IPS DF 19.7 (cell line): ENCODE measurements at regions not wholly inside any gene's neighbourhood (a gene's known extent, or its start where the extent isn't known, plus 50 kb on each side); places are given as distances from the start of the nearest gene placed in this dataset.
"Not testable (repeated sequence)": the region's sequence is repeated elsewhere in the genome, so short reads cannot be mapped to it uniquely, and the experiment has no call there.

Experiments used
- DNase-seq: peaks from one replicate; pipeline ENCODE4 v3.0.0-alpha.2; 2013; ENCODE audit warnings: low read depth, low spot score

DNA sequence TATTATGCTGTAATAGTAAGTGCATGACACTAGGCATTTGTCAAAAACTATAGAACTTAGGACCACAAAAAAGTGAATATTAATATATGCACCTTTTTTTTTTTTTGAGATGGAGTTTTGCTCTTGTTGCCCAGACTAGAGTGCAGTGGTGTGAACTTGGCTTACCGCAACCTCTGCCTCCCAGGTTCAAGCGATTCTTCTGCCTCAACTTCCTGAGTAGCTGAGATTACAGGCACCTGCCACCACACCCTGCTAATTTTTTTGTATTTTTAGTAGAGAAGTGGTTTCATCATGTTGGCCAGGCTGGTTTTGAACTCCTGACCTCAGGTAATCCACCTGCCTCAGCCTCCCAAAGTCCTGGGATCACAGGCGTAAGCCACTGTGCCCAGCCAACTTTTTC is 2315.2 kb upstream of the ACO1 start:
- DNase-seq = not testable (repeated sequence)

DNA sequence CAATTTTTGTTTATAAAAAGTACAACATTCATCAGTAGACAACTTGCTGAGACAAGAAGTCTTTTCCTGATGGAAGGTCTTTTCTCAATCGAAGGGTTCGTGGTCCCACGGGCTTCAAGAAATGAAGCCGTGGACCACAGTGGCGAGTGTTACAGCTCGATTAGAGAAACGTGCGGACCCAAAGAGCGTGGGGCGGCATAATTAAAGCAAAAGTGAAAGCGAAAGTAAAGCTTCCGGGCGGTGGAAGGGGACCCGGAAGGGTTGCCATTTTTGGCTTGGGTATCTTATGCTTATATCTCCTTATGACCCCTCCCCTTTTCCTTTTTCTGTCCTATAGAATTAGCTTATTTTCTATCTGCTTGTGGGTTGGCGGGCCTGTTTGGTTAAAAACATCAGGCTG is 2309.4 kb upstream of the ACO1 start:
- no peak for DNase-seq

DNA sequence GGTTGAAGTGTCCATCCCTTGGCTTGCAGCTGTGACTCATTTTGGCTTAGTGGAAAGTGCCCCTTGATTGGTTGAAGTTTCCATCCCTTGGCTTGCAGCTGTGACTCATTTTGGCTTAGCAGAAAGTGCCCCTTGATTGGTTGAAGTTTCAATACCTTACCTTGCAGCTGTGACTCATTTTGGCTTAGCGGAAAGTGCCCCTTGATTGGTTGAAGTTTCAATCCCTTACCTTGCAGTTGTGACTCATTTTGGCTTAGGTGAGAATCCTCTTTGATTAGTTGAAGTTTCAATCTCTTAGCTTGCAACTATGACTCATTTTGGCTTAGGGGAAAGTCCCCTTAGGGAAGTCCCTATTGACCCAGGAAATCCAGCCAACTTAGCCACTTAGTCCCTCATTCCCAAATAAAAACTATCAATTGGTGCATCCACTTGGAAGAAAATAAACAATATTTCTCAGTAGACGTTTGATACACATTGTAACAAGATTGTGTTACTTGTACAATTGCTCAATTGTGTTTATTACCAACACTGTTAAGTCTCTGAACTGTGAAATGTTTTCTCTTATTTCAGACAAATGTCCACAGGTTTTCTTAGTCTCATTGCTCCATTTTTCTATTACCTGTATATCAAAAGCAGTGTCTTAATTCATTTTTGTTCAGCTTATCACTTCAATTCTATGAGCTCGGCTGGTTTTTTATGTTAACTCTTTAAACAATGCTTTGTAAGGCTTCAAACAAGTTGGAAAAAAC is 2308.8 kb upstream of the ACO1 start:
- no peak for DNase-seq

DNA sequence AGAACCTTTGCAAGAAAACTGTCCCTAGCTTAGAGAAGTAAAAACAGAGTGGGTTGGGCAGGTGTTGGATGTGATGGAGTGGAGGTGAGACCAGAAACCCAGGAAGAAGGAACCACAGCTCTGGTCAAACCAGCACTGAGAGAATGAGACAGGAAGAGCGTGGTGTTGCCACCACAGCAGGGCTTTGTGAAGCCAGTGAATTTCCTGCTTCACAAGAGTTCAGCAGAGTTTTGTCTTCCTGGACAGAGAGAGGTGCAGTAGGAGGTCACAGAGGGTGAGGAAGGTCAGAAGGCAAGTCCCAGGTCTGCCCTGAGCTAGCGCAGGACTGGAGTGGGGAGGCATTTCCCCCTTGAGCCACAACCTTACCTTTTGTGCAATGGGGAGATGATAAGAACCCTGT is 2306.2 kb upstream of the ACO1 start:
- no peak for DNase-seq

DNA sequence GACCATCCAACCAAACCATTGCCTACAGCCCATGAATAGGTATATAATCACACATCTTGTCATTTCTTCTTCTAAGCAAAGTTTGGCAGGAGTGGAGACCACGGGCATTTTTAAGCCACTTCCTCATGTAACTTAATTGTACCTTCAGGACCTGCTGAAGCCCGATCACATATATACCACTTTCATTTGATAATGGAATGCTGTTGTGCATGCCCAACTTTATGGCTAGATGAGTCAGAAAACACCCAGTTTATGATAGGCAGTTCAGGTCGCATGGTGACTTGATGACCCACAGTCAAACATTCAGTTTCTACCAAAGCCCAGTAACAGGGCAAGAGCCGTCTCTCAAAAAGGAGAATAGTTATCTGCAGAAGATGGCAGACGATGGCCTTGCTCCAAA is 2295.0 kb upstream of the ACO1 start:
- no peak for DNase-seq

DNA sequence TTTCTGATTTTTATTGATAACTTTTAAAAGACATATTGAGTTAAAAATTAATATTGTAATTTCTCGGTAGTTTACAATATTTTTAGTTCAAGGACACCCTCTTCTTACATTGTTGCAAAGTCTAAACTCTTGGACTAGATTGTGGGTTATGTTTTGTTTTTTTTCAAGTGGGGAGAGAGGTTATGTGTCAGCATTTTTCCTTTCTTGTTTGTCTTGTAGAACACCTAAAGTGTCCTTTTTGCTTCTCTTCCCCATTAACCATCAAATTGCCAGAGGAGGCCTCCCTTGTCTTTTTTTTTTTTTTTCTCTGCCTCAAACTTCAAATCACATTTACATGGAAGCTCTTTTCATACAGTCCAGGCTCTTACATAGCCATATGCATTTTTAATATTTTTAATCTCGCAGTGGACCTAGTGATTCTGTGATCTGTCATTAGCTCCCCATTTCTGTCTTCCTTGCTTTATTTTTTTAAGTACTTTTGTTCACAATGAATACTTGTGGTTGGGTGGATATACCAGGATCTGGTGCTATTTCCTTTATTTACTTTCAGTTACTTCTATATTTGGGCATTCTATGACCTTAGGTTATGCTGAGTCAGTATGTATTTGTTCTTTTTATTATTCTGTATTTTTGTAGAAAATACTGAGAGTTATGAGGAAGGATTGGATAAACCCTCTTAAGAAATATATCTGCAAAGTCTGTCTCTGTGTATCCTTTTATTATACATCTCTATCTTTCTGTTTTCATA is 2280.6 kb upstream of the ACO1 start:
- no peak for DNase-seq

DNA sequence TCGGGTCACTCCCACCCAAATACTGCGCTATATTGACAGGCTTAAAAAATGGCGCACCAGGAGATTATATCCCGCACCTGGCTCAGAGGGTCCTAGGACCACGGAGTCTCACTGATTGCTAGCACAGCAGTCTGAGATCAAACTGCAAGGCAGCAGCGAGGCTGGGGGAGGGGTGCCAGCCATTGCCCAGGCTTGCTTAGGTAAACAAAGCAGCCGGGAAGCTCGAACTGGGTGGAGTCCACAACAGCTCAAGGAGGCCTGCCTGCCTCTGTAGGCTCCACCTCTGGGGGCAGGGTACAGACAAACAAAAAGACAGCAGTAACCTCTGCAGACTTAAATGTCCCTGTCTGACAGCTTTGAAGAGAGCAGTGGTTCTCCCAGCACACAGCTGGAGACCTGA is 2277.3 kb upstream of the ACO1 start:
- DNase-seq = not testable (repeated sequence)

DNA sequence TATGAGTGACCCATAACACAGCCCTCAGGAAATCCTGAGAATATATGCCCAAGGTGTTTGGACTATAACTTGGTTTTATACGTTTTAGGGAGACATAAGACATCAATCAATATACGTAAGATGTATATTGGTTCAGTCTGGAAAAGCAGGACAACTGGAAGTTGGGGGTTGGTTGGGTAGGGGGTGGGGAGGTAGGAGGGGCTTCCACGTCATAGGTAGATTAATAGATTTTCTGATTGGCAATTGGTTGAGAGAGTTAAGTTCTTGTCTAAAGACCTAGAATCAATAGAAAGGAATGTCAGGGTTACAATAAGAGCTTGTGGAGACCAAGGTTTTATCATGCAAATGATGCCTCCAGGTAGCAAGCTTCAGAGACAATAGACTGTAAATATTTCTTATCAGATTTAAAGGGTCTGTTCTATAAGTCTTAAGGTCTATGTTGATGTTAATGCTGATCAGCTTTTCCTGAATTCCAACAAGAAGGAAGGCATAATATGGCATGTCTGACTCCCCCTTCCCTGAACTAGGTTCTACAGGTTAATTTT is 2267.7 kb upstream of the ACO1 start:
- DNase-seq = peak; percentile 80

DNA sequence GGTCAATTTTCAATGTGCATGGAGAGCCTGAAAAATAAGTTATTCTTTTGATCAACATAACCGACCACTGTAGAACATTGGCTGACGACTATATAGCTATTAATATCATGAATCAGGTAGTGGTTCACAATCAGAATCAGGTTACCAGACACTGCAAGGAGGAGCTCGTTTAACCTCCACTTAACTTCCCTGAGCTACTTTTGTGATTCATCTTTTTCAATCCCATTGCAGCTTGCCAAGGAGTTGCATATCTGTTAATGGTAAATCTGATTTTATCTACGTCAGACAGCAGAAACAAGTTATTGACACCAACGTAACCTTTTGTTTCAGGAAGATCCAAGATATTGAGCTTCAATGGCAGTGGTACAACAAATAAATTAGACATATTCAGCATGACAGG is 2263.8 kb upstream of the ACO1 start:
- DNase-seq = no peak

DNA sequence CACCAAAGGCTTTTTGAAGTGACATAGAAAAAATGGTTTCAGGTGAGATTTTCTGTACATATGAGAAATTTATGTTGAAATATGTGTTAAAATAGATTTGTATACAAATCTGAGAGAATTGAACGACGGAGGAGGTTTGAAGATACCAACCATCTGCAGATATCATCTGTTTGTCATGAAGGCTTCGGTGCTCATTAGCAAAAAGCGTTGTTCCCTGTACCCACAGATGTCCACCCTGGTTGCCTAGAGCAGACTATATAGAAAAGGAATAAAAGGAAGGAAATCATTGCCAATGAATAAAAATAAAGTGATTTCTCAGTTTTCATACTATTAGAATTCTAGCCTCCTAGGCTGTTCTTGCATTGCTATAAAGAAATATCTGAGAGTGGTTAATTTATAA is 2262.8 kb upstream of the ACO1 start:
- no peak for DNase-seq

DNA sequence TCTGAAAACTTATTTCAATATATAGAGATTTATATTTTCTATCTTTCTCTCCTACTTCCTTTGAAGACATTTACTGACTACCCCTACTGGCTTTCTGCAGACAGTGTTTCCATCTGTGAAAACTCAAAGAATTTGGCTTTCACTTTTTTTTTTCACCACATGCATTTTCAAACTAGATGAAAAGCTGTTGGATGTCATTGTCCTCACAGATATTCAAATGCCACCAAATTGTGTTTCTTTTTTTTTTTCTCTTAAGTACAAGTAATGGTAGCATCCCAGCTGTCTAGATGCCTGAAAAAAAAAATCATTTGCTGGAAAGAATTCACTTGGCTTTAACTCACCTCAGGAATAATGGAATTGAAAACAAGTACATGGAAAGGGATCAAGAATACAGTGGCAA is 2258.6 kb upstream of the ACO1 start:
- no peak for DNase-seq

DNA sequence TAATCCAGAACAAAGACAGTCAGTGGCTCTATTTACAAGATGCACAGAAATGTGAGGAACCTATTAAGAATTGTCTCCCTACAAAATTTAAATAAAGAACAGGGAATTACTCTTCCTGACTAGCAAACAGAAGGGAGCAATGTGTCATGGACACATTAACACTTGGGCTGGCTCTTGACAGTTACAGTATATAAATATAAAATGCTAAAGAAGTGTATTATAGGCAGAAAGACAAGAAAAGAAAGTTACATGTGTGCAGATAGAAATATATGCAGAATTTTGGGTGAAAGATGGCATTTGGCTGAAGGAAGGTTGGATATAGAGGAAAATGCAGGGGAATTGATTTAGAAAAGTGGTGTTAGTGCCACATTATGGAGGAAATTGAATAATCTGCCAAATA is 2257.1 kb upstream of the ACO1 start:
- DNase-seq = no peak

DNA sequence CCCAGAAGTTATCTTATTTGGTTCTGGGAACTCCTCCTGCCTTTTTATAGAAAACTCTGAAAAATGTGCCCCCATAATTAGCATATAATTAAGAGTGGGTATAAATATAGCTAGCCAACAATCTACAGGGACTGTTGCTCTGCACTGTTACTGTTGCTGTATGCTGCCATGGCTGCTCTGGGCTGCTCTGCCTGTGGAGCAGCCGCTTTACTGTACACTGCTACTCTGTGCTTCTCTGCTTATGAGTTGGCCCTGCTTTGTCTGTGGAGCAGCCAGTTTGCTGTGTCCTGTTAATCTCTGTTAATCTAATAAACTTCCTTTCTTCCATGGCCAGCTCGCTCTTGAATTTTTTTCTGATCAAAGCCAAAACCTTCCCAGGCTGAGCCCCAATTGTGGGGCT is 2244.0 kb upstream of the ACO1 start:
- DNase-seq = no peak

DNA sequence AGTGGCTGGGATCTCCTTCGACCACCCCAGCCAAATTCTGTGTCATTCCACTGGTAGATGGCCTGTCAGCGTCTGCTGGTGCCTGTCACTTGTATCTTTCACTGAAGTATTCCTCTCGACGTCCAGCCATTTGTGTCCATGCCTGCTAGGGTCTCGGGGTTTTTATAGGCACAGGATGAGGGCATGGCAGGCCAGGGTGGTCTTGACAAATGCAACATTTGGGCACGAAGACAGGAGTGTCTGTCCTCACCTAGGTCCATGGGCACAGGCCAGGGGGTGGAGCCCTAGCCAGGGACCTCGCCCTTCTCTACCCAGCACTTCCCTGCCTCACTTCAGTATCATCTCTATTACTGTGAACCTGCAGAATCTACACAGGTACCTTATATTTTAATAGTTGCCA is 2223.9 kb upstream of the ACO1 start:
- no peak for DNase-seq

DNA sequence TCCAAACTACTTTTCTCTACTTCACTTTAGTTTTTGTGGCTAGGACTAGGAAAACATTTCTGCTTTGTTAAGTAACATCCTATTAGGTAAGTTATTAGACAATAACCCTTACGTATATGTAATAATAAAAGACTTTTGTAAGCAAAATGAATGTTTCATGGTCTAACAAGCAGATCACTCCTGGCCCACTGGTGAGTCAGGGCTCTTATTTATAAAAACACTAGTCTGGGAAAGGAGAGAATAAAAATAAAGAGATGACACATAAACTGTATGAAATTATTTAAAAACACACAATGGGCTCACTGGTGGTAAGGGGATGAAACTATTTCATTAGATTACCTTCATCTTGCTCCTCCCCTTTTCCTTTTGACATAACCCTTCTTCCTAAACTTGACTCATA is 2212.2 kb upstream of the ACO1 start:
- no peak for DNase-seq

DNA sequence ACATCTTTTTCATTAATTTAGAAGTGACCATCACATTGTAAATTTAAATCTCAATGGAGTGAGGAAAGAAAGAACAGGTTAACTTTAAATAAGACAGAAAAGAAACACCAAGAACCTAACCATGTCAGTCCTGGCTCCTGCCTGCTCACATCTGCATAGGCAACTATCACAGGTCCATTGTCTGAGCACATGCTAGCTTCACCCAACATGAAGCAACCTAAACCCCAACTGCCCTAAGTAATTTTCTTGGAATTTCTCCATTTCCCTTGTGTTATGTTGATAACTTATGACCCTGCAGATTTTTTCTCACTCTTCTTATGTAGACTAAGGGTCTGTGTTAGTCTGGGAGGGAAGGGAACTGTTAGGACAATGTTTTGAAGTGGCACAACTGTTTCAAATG is 2205.8 kb upstream of the ACO1 start:
- DNase-seq = no peak

DNA sequence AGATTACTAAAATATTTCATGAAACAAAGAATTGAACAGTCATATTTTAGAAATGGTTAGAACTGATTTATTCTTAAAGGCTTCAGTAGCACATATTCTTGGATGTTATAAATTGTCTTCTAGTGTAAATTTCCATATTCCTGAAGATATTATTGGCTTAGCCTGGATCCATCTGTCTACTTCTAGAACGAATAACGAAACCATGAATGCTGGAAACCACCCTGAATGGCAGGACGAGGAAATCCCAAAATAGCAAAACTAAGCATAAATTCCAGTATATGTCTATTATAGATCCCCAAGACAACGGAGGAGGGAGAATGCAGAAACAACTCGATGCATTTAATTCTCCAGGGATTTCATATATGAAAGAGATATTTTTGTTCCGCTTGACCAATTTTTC is 2191.0 kb upstream of the ACO1 start:
- DNase-seq = no peak

DNA sequence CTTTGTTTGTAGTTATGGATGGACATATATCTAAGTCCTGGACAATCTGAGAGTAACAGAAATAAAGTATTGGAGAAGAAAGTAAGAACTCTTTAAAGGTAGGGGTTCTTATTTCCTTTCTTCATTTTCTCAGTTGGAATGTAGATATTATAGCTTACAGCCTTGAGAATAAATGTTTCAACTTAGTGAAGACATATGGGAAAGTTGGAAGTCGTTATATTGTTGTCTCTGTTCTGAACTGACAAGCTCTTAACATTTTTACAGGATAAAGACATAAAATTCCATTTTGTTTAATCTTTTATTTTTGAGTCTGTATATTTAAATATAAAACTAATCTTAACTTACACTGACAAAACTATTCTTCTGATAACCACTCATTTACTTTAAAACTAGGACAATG is 2187.5 kb upstream of the ACO1 start:
- DNase-seq = no peak

DNA sequence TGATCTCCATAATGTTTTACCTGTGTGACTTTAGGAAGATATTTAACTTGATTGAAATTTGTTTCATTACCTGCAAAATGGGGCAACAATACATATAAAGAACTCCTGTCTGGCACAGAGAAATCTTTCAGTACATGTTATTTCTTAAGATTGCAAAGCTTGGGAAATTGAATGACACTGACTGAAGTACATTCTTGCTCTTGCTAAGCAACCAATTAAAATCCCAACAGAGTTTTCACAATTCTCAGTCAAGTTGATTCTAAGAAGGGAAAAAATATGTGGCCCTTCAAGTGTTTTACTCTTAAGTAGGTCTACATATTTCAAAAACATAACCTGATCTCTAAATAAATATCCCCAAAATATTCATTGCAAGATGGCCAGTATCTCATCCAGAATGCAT is 2187.0 kb upstream of the ACO1 start:
- no peak for DNase-seq

DNA sequence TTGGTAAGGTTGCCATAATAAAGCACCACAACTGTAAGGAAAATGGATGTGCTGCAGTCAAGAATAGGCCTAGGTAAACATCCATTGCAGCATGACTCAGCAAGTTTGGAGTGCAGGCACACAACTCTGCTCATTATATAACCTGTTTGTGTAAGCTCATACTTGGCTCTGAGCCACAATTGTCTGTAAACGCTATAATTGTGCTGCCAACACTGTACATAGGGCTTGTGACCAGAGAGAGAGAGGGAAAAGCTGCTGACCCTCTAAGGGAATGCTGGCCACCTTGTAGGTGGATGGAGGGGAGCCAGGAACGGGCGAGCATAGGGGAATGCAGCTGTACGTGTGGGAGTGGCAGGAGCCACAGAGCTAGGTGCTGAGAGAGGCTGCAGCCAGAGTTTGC is 2186.5 kb upstream of the ACO1 start:
- no peak for DNase-seq

DNA sequence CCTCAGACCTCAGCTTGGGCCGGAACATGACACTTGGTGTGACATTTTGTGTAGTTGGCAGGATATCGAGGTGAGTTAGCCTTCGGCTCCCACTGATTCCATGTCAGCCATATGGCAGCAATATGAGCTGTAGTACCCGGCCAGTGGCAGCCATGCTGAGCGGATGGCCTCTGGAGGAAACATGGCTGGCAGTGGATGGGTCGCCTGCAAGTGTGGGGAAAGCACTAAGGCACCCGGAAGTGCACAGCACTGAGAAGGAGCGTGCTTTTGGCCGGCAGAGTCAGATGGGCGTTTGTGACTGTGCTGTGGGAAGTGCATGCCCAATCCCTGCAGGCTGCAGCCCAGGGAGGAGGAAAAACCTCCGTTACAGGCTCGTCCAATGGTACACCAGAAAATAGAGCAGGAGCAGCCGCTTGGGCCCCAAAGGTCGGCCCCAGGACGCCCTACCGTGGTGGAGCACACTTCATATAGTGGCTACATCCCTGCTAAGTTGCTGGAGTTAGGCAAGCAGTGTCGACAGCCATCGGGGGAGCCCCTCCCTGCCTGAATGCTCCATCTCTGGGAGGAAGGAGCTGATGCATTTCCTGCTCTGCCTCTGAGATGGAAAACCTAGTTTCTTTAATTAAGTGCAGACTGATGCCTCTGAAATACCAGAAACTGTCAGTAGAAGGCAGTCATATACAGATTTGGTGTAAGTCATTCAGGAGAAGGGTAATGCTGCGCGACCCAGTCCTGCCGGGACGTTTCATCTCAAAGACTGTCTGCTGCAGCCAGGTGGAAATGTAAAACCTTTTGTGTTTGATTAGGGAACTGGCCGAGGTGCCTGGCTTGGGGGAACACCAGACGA is 2185.8 kb upstream of the ACO1 start:
- DNase-seq = no peak

DNA sequence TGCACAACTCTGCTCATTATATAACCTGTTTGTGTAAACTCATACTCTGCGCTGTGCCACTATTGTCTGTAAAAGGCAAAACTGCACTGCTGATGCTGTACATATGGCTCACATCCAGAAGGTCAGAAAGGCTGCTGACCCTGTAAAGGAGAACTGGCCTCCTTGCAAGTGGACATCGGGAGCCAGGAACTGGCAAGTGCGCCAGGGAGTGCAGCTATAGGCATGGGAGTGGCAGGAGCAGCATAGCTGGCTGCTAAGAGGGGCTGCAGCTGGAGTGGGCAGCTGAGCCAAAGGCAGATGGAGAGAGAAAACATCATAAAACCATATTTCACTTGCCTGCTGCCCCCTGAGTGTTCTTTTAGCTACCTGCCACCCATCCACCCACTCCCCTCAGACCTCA is 2183.4 kb upstream of the ACO1 start:
- no peak for DNase-seq
